Ishikawa (cell line): ENCODE measurements at regions not wholly inside any gene's neighbourhood (a gene's known extent, or its start where the extent isn't known, plus 50 kb on each side); places are given as distances from the start of the nearest gene placed in this dataset.

Source experiments
- CEBPB ChIP-seq: IDR thresholded peaks from 2 replicates; pipeline ENCODE4 v1.6.1; 2012
- EGR1 ChIP-seq: IDR thresholded peaks from 2 replicates; pipeline ENCODE4 v1.6.1; 2012
- EP300 ChIP-seq: IDR thresholded peaks from 2 replicates; pipeline ENCODE4 v1.6.1; 2012; ENCODE audit warnings: borderline replicate concordance
- MAX ChIP-seq: IDR thresholded peaks from 2 replicates; pipeline ENCODE4 v1.6.1; 2012
- NFIC ChIP-seq: IDR thresholded peaks from 2 replicates; pipeline ENCODE4 v1.6.1; 2012
- RAD21 ChIP-seq: IDR thresholded peaks from 2 replicates; pipeline ENCODE4 v1.6.1; 2012; ENCODE audit warnings: low read depth
- REST ChIP-seq: IDR thresholded peaks from 2 replicates; pipeline ENCODE4 v1.6.1; 2012; ENCODE audit warnings: low read depth, mild to moderate bottlenecking
- TAF1 ChIP-seq: IDR thresholded peaks from 2 replicates; pipeline ENCODE4 v1.6.1; 2012; ENCODE audit warnings: low read depth, mild to moderate bottlenecking
- ZBTB7A ChIP-seq: IDR thresholded peaks from 2 replicates; pipeline ENCODE4 v1.6.1; 2012; ENCODE audit warnings: low read depth

- 0 out of 2 replicates have a peak, but pooled peaks have one; percentile 11 for TF ChIP-seq NFIC
- TF ChIP-seq TAF1: no peak
- no peak for TF ChIP-seq CEBPB
- no peak for TF ChIP-seq EP300
- no peak for TF ChIP-seq ZBTB7A
- TF ChIP-seq EGR1: no peak
- TF ChIP-seq MAX: no peak
- TF ChIP-seq RAD21: no peak
- TF ChIP-seq REST: no peak
These were observed 142.3 kb downstream of the MIS18A start for GRCh38 chr21:32136546-32136945.
